Right lobe of liver (tissue), 4 donors: ENCODE measurements at regions not wholly inside any gene's neighbourhood (a gene's known extent, or its start where the extent isn't known, plus 50 kb on each side); places are given as distances from the start of the nearest gene placed in this dataset.

Experiments
- POLR2A ChIP-seq: fragments of 450-650 bp; IDR thresholded peaks from one replicate; pipeline ENCODE4 v1.6.1; 2017; ENCODE audit warnings: antibody characterized with exemption, mild to moderate bottlenecking
- TF ChIP-seq, protein P1 (sequence below), 4 donors: fragments of 200-600 bp in 3 of 4; fragments of 450-650 bp in 1 of 4; IDR thresholded peaks; one replicate each; pipeline versions ENCODE4 v1.5.1 to v1.8.0; 2016 to 2022; ENCODE audit warnings: antibody characterized with exemption in 4 of 4, mild to moderate bottlenecking in 2 of 4
- donor health status: DM: no; HTN: no; CAD: no.
- donor health status: DM: no; HTN: no; CAD: no.
- donor health status: DM: no; HTN: yes; CAD: no.

DNA sequence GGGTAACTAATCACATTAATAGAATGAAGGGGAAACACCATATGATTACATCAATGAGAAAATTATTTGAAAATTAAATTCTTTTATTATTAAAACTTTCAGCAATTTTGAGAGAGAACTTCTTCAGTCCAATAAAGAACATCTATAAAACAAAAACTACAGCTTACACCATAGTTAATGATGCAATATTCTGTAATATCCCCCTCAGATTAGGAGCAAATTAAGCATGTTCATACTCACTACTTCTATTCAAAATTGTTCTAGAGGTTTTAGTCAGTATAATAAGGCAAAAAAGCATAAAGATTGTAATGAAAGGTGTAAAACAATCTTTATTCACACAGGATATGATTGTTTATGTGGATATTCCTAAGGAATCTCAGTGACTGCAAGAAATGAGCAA lies 465.4 kb downstream of the CD109 start:
- TF ChIP-seq, protein P1, sequence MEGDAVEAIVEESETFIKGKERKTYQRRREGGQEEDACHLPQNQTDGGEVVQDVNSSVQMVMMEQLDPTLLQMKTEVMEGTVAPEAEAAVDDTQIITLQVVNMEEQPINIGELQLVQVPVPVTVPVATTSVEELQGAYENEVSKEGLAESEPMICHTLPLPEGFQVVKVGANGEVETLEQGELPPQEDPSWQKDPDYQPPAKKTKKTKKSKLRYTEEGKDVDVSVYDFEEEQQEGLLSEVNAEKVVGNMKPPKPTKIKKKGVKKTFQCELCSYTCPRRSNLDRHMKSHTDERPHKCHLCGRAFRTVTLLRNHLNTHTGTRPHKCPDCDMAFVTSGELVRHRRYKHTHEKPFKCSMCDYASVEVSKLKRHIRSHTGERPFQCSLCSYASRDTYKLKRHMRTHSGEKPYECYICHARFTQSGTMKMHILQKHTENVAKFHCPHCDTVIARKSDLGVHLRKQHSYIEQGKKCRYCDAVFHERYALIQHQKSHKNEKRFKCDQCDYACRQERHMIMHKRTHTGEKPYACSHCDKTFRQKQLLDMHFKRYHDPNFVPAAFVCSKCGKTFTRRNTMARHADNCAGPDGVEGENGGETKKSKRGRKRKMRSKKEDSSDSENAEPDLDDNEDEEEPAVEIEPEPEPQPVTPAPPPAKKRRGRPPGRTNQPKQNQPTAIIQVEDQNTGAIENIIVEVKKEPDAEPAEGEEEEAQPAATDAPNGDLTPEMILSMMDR (IDR thresholded peaks at IDR 0.05) = no peak
- TF ChIP-seq POLR2A = no peak
